ENCODE measurements at regions not wholly inside any gene's neighbourhood (a gene's known extent, or its start where the extent isn't known, plus 50 kb on each side); places are given as distances from the start of the nearest gene placed in this dataset.
"Not testable (repeated sequence)": the region's sequence is repeated elsewhere in the genome, so short reads cannot be mapped to it uniquely, and the experiment has no call there.

DNA sequence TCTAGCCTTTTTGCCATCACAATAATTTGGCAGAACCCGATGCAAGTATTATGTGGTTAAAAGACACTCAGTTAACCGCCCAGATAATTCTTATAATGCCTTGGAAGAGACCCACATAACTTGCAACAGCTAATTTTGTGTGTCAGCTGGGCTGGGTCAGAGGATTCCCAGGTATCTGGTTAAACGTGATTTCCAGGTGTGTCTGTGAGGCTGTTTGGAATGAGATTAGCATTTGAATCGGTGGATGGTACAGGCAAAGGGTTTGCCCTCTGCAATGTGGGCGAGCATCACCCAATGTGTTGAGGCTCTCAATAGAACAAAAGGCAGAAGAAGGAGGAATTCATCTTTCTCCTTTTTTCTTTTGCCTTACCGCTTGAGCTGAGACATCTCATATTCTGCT is 314.2 kb upstream of the PUDP start:
- H3K23me2 ChIP-seq (ENCODE audit: insufficient read length, low read depth, low read length, poor library complexity, severe bottlenecking), result no peaks in the 10 kb centered on the region

GRCh38 chrX:7461051-7461450 is 313.1 kb upstream of the PUDP start:
- H3K27ac ChIP-seq (ENCODE audit: insufficient read length, low read depth, low read length); H3K36me3 Mint-ChIP-seq (ENCODE audit: insufficient read depth in 1 of 3, low read depth in 3 of 3); H4K20me1 ChIP-seq (ENCODE audit: control insufficient read depth, insufficient read depth, insufficient read length); H3K27me3 Mint-ChIP-seq (ENCODE audit: low read depth); H3K18ac ChIP-seq (ENCODE audit: insufficient read length, low read depth, low read length); H4K5ac ChIP-seq (ENCODE audit: insufficient read length, low read depth, low read length); H3K56ac ChIP-seq (ENCODE audit: insufficient read length, low read depth, low read length); H4K8ac ChIP-seq (replicated peaks; ENCODE audit: insufficient read length, low read depth, low read length); H3K9me3 Mint-ChIP-seq; H2AK5ac ChIP-seq (ENCODE audit: insufficient read length, low read length); H3K4ac ChIP-seq (ENCODE audit: low read depth, low read length); H3K79me1 ChIP-seq (ENCODE audit: insufficient read depth, low read depth, low read length, poor library complexity, severe bottlenecking); H2BK120ac ChIP-seq (ENCODE audit: low read depth, low read length, poor library complexity, severe bottlenecking); H2BK15ac ChIP-seq (ENCODE audit: low read depth, low read length); H2BK20ac ChIP-seq (ENCODE audit: low read depth, low read length, poor library complexity, severe bottlenecking); DNase-seq; H3K79me2 ChIP-seq (ENCODE audit: insufficient read depth, low read length); H3K9ac ChIP-seq (ENCODE audit: extremely low read depth, insufficient read length, low read length); H3K23ac ChIP-seq (ENCODE audit: insufficient read length, low read depth, low read length); H3K27me3 ChIP-seq (ENCODE audit: insufficient read depth, low read length); H3T11ph ChIP-seq (ENCODE audit: low read length); H2BK12ac ChIP-seq (ENCODE audit: insufficient read length, low read depth, low read length); H3K4me1 ChIP-seq (ENCODE audit: insufficient read depth, low read length); H3K14ac ChIP-seq (ENCODE audit: insufficient read depth, low read length); H3K4me3 Mint-ChIP-seq; H3K9me3 ChIP-seq (ENCODE audit: control insufficient read depth, low read depth, low read length); H2AFZ ChIP-seq (ENCODE audit: low read length); H3K23me2 ChIP-seq (ENCODE audit: insufficient read length, low read depth, low read length, poor library complexity, severe bottlenecking); H4K91ac ChIP-seq (ENCODE audit: insufficient read length, low read depth, low read length); H3K4me2 ChIP-seq (ENCODE audit: insufficient read depth, insufficient read length, low read length); H2BK5ac ChIP-seq (ENCODE audit: insufficient read length, low read length): not testable (repeated sequence)
- no CpG with 5 or more reads among the region's 2 CpGs for WGBS (ENCODE audit: extremely low coverage, insufficient read length, low lambda C conversion rate)
- peaks cover 19 to 23% of the 10 kb centered on the region in 2 experiments for H3K4me1 Mint-ChIP-seq
- H3K27ac Mint-ChIP-seq, result 0 out of 7 replicates have a peak overlapping the region, but pooled peaks of 1 of the 3 experiments have one; percentile 25

More for the DNA sequence above, 314.2 kb upstream of the PUDP start:
- Histone ChIP-seq H3K27me3 (ENCODE audit: insufficient read depth, low read length) (no peaks in the 10 kb centered on the region), H2BK15ac (ENCODE audit: low read depth, low read length) (no peak overlapping the region), H3K4me2 (ENCODE audit: insufficient read depth, insufficient read length, low read length) (no peak overlapping the region), H2BK120ac (ENCODE audit: low read depth, low read length, poor library complexity, severe bottlenecking) (no peak overlapping the region), H2BK12ac (ENCODE audit: insufficient read length, low read depth, low read length) (no peak overlapping the region), H3K79me1 (ENCODE audit: insufficient read depth, low read depth, low read length, poor library complexity, severe bottlenecking) (no peaks in the 10 kb centered on the region), H4K5ac (ENCODE audit: insufficient read length, low read depth, low read length) (no peak overlapping the region), H3K56ac (ENCODE audit: insufficient read length, low read depth, low read length) (no peak overlapping the region), H3K23ac (ENCODE audit: insufficient read length, low read depth, low read length) (no peak overlapping the region), H3K27ac (ENCODE audit: insufficient read length, low read depth, low read length) (no peak overlapping the region), H2BK20ac (ENCODE audit: low read depth, low read length, poor library complexity, severe bottlenecking) (no peak overlapping the region), H3K79me2 (ENCODE audit: insufficient read depth, low read length) (no peaks in the 10 kb centered on the region), H3K4ac (ENCODE audit: low read depth, low read length) (no peak overlapping the region), H3K9me3 (ENCODE audit: control insufficient read depth, low read depth, low read length) (no peaks in the 10 kb centered on the region), H4K20me1 (ENCODE audit: control insufficient read depth, insufficient read depth, insufficient read length) (no peaks in the 10 kb centered on the region), H2AFZ (ENCODE audit: low read length) (no peak overlapping the region), H2AK5ac (ENCODE audit: insufficient read length, low read length) (no peak overlapping the region), H3K4me1 (ENCODE audit: insufficient read depth, low read length) (peaks cover 2% of the 10 kb centered on the region; the same call in 1 of the 2 replicates), H4K91ac (ENCODE audit: insufficient read length, low read depth, low read length) (no peak overlapping the region), H3K18ac (ENCODE audit: insufficient read length, low read depth, low read length) (no peak overlapping the region), H2BK5ac (ENCODE audit: insufficient read length, low read length) (no peak overlapping the region), H3K9ac (ENCODE audit: extremely low read depth, insufficient read length, low read length) (no peak overlapping the region), H3T11ph (ENCODE audit: low read length) (no peak overlapping the region), H4K8ac (replicated peaks; ENCODE audit: insufficient read length, low read depth, low read length) (no peak overlapping the region), H3K14ac (ENCODE audit: insufficient read depth, low read length) (no peak overlapping the region)
- WGBS (ENCODE audit: extremely low coverage, insufficient read length, low lambda C conversion rate), result no CpG with 5 or more reads among the region's 6 CpGs
- peaks cover 18 to 22% of the 10 kb centered on the region in 2 experiments for H3K4me1 Mint-ChIP-seq
- H3K27ac Mint-ChIP-seq, result no peak overlapping the region
- no peak for TF ChIP-seq CTCF (conservative IDR thresholded peaks at IDR 0.05)
- DNase-seq, result peak; percentile 34
- peaks cover 0 to 2% (median 0%) of the 10 kb centered on the region in 3 experiments; a peak in 1 of 7 replicates for H3K36me3 Mint-ChIP-seq (ENCODE audit: insufficient read depth in 1 of 3, low read depth in 3 of 3)
- no peaks in the 10 kb centered on the region; the same call in 1 of the 2 replicates for H3K27me3 Mint-ChIP-seq (ENCODE audit: low read depth)
- no peaks in the 10 kb centered on the region; a peak in 1 of 5 replicates for H3K9me3 Mint-ChIP-seq
- H3K4me3 Mint-ChIP-seq, result no peak overlapping the region

All from H9 (cell line).